ENCODE measurements at regions not wholly inside any gene's neighbourhood (a gene's known extent, or its start where the extent isn't known, plus 50 kb on each side); places are given as distances from the start of the nearest gene placed in this dataset.

DNA sequence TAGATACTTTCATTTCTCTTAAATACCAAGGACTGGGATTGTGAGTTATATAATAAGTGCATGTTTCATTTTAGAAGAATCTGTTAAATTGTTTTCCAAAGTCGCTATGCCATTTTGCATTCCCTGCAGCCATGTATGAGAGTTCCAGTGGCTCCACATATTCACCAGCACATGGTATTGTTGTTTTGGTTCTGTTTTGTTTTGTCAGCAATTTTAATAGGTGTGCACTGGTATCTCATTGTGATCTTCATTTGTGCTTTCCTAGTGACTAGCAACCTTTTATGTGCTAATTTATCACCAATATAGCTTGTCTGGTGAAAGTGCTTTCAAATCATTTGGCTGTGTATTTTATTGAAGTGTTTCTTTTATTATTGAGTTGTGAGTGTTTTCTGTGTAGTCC is 278.9 kb downstream of the ZNF516 start:
- CTCF ChIA-PET = no interaction called here
- Histone ChIP-seq H3K27ac (no peak overlapping the region), H3K4me2 (no peak overlapping the region), H3K27me3 (ENCODE audit: insufficient read depth, low read depth) (peaks cover 59% of the 10 kb centered on the region), H3K9me2 (ENCODE audit: insufficient read depth) (no peaks in the 10 kb centered on the region), H2AFZ (no peak overlapping the region), H4K20me1 (ENCODE audit: insufficient read depth) (no peaks in the 10 kb centered on the region), H3F3A (ENCODE audit: insufficient read depth, low read depth) (no peaks in the 10 kb centered on the region), H3K36me3 (ENCODE audit: low read depth) (no peaks in the 10 kb centered on the region), H3K4me3 (no peak overlapping the region), H3K9me3 (ENCODE audit: insufficient read depth, low read depth) (no peaks in the 10 kb centered on the region), H3K79me2 (ENCODE audit: low read depth) (no peaks in the 10 kb centered on the region), H3K4me1 (replicated peaks; ENCODE audit: insufficient read depth) (no peaks in the 10 kb centered on the region)
- TF ChIP-seq, protein P1, sequence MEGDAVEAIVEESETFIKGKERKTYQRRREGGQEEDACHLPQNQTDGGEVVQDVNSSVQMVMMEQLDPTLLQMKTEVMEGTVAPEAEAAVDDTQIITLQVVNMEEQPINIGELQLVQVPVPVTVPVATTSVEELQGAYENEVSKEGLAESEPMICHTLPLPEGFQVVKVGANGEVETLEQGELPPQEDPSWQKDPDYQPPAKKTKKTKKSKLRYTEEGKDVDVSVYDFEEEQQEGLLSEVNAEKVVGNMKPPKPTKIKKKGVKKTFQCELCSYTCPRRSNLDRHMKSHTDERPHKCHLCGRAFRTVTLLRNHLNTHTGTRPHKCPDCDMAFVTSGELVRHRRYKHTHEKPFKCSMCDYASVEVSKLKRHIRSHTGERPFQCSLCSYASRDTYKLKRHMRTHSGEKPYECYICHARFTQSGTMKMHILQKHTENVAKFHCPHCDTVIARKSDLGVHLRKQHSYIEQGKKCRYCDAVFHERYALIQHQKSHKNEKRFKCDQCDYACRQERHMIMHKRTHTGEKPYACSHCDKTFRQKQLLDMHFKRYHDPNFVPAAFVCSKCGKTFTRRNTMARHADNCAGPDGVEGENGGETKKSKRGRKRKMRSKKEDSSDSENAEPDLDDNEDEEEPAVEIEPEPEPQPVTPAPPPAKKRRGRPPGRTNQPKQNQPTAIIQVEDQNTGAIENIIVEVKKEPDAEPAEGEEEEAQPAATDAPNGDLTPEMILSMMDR (conservative IDR thresholded peaks at IDR 0.05) = no peak
- TF ChIP-seq EZH2 (IDR thresholded peaks at IDR 0.05; ENCODE audit: low read depth) = no peak
- DNase-seq = no peak
- POLR2A ChIA-PET (ENCODE audit: unreplicated experiment) = no interaction called here
- BruUV-seq (replicated peaks) = no TSS peak
- intact Hi-C loops (cut with micrococcal nuclease; ENCODE audit: unreplicated experiment) = no loop called here

DNA sequence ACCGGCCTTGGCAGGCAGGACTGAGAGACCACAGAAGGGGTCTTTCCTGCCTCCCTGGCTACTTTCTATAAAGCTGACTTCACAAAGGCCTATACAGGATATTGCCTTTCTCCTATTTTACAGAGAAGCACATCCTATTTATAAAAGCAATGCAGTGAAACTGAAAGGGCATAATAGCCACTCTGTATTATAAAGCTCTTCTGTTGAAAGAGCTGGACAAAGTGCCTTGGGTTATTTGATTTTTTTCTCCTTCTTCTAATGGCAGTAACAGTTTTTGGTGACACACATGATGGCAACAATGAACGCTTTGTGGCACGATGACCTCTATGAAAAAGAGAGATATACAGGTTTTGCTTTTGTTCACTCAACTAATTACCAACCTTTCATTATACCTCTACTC is 281.1 kb downstream of the ZNF516 start:
- H3K4me2 ChIP-seq = no peak overlapping the region
- H3K9me3 ChIP-seq (ENCODE audit: insufficient read depth, low read depth) = no peaks in the 10 kb centered on the region
- H3K27ac ChIP-seq = no peak overlapping the region
- no peaks in the 10 kb centered on the region for H4K20me1 ChIP-seq (ENCODE audit: insufficient read depth)
- H3K36me3 ChIP-seq (ENCODE audit: low read depth) = no peaks in the 10 kb centered on the region
- TF ChIP-seq, protein P1 (conservative IDR thresholded peaks at IDR 0.05) = no peak
- no peak for TF ChIP-seq EZH2 (IDR thresholded peaks at IDR 0.05; ENCODE audit: low read depth)
- no peaks in the 10 kb centered on the region for H3F3A ChIP-seq (ENCODE audit: insufficient read depth, low read depth)
- no peaks in the 10 kb centered on the region for H3K79me2 ChIP-seq (ENCODE audit: low read depth)
- H3K4me3 ChIP-seq = no peak overlapping the region
- ChIA-PET CTCF (no interaction called here), POLR2A (ENCODE audit: unreplicated experiment) (no interaction called here)
- BruUV-seq (replicated peaks) = no TSS peak
- peaks cover 52% of the 10 kb centered on the region for H3K27me3 ChIP-seq (ENCODE audit: insufficient read depth, low read depth)
- H2AFZ ChIP-seq = no peak overlapping the region
- no peak for DNase-seq
- intact Hi-C loops (cut with micrococcal nuclease; ENCODE audit: unreplicated experiment) = no loop called here
- H3K9me2 ChIP-seq (ENCODE audit: insufficient read depth) = no peaks in the 10 kb centered on the region
- no peaks in the 10 kb centered on the region for H3K4me1 ChIP-seq (replicated peaks; ENCODE audit: insufficient read depth)

DNA sequence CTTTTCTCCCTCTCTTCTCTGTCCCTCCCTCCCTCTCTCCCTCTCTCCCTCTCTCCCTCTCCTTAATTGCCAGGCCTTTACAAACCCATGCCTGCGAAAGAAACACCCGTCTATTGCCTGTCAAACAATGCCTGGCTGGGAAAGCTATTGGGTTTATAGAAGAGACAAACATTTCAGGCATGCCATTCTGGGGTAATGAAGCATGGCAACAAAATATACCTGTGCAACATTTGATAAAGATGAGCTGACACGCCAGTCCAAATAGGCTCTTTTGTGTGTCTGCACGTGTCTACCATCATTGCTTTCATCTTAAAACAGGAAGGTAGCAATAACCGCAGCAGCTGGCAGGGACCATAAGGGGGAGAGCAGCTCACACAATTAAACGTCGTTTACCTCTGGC is 282.1 kb downstream of the ZNF516 start:
- Histone ChIP-seq H3K36me3 (ENCODE audit: low read depth) (no peaks in the 10 kb centered on the region), H3K4me2 (no peak overlapping the region), H3K79me2 (ENCODE audit: low read depth) (no peaks in the 10 kb centered on the region), H3K4me1 (replicated peaks; ENCODE audit: insufficient read depth) (no peaks in the 10 kb centered on the region), H3K9me2 (ENCODE audit: insufficient read depth) (no peaks in the 10 kb centered on the region), H3F3A (ENCODE audit: insufficient read depth, low read depth) (no peaks in the 10 kb centered on the region), H3K27me3 (ENCODE audit: insufficient read depth, low read depth) (peaks cover 58% of the 10 kb centered on the region), H3K4me3 (no peak overlapping the region), H3K27ac (no peak overlapping the region), H2AFZ (no peak overlapping the region), H4K20me1 (ENCODE audit: insufficient read depth) (no peaks in the 10 kb centered on the region), H3K9me3 (ENCODE audit: insufficient read depth, low read depth) (no peaks in the 10 kb centered on the region)
- BruUV-seq (replicated peaks) = no TSS peak
- no peak for DNase-seq
- intact Hi-C loops (cut with micrococcal nuclease; ENCODE audit: unreplicated experiment) = no loop called here
- ChIA-PET POLR2A (ENCODE audit: unreplicated experiment) (no interaction called here), CTCF (no interaction called here)
- TF ChIP-seq, protein P1 (conservative IDR thresholded peaks at IDR 0.05) = no peak
- no peak for TF ChIP-seq EZH2 (IDR thresholded peaks at IDR 0.05; ENCODE audit: low read depth)
